Peyer's patch (tissue), 4 donors: ENCODE measurements at regions not wholly inside any gene's neighbourhood (a gene's known extent, or its start where the extent isn't known, plus 50 kb on each side); places are given as distances from the start of the nearest gene placed in this dataset.
A peak's percentile ranks its signal among the peaks of the same experiment; 100 is the strongest.

ENCODE experiments used
- DNase-seq, 3 donors: peaks; one replicate each; pipeline ENCODE4 v3.0.0-alpha.2; 2017 to 2019
- H3K27ac ChIP-seq, 4 donors: fragments of 200-600 bp; sonication (generic); one replicate each; pipeline ENCODE4 v1.5.1; 2016 to 2019
- H3K27me3 ChIP-seq, 2 donors: fragments of 200-600 bp; sonication (generic); one replicate each; pipeline ENCODE4 v1.5.1; 2019
- H3K36me3 ChIP-seq, 3 donors: fragments of 200-600 bp; sonication (generic); one replicate each; pipeline ENCODE4 v1.5.1; 2016 to 2019
- H3K4me1 ChIP-seq, 4 donors: fragments of 200-600 bp; sonication (generic); one replicate each; pipeline ENCODE4 v1.5.1; 2016 to 2019
- H3K4me3 ChIP-seq, 4 donors: fragments of 200-600 bp; sonication (generic); 1 replicate in 3 of 4; 2 replicates in 1 of 4; pipeline ENCODE4 v1.5.1; 2016 to 2019; ENCODE audit warnings: mild to moderate bottlenecking in 1 of 4
- H3K9me3 ChIP-seq, 4 donors: fragments of 200-600 bp; sonication (generic); one replicate each; pipeline ENCODE4 v1.5.1; 2016 to 2019; ENCODE audit warnings: mild to moderate bottlenecking in 1 of 4
- POLR2A ChIP-seq, 2 donors: fragments of 450-650 bp; IDR thresholded peaks; one replicate each; pipeline ENCODE4 v1.5.1; 2017; ENCODE audit warnings: antibody characterized with exemption in 2 of 2, mild to moderate bottlenecking in 2 of 2, moderate library complexity in 2 of 2
- TF ChIP-seq, protein P1 (sequence below), 6 experiments: fragments of 450-650 bp in 4 of 6; fragments of 200-600 bp in 2 of 6; sonication (generic) in 1 of 6; IDR thresholded peaks; one replicate each; pipeline ENCODE4 v1.5.1; 2017 to 2019; ENCODE audit warnings: antibody characterized with exemption in 6 of 6, mild to moderate bottlenecking in 3 of 6, moderate library complexity in 1 of 6

DNA sequence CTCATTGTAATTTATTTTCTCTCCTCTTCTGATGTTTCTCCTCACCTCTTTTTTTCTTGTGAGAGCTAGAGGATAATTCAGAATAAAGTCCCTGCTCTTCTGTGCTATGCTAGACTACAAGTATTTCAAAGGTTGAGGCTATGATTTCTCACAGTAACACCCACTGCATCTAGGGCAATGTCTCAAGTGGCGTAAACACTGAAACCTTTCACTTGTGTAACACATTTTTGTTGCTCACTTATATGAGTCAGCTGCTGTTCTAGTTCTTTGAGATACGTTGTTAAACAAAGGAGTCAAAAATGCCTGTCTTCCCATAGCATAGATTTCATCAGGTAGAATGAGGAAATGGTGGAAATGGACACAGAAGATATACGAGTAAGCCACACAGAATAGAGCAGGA, 305.1 kb upstream of the PITRM1 start:
- Histone ChIP-seq H3K36me3 (no peaks in the 10 kb centered on the region), H3K27ac (no peak overlapping the region), H3K4me3 (no peak overlapping the region), H3K27me3 (no peaks in the 10 kb centered on the region), H3K4me1 (peaks cover 0 to 8% (median 0%) of the 10 kb centered on the region in 4 donors), H3K9me3 (no peaks in the 10 kb centered on the region)
- TF ChIP-seq POLR2A (IDR thresholded peaks at IDR 0.05): no peak
- TF ChIP-seq, protein P1, sequence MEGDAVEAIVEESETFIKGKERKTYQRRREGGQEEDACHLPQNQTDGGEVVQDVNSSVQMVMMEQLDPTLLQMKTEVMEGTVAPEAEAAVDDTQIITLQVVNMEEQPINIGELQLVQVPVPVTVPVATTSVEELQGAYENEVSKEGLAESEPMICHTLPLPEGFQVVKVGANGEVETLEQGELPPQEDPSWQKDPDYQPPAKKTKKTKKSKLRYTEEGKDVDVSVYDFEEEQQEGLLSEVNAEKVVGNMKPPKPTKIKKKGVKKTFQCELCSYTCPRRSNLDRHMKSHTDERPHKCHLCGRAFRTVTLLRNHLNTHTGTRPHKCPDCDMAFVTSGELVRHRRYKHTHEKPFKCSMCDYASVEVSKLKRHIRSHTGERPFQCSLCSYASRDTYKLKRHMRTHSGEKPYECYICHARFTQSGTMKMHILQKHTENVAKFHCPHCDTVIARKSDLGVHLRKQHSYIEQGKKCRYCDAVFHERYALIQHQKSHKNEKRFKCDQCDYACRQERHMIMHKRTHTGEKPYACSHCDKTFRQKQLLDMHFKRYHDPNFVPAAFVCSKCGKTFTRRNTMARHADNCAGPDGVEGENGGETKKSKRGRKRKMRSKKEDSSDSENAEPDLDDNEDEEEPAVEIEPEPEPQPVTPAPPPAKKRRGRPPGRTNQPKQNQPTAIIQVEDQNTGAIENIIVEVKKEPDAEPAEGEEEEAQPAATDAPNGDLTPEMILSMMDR (IDR thresholded peaks at IDR 0.05): no peak
- peak in 1 of 3 donors; percentile 45 for DNase-seq

GRCh38 chr10:3476640-3477448, 304.3 kb upstream of the PITRM1 start:
- no peaks in the 10 kb centered on the region for H3K9me3 ChIP-seq
- no peak for TF ChIP-seq POLR2A (IDR thresholded peaks at IDR 0.05)
- TF ChIP-seq, protein P1 (IDR thresholded peaks at IDR 0.05): no peak
- no peak overlapping the region for H3K4me3 ChIP-seq
- no peaks in the 10 kb centered on the region for H3K27me3 ChIP-seq
- no peaks in the 10 kb centered on the region for H3K36me3 ChIP-seq
- peak in 1 of 3 donors; percentile 24 for DNase-seq
- peaks cover 0 to 6% (median 0%) of the 10 kb centered on the region in 4 donors for H3K4me1 ChIP-seq
- no peak overlapping the region for H3K27ac ChIP-seq

DNA sequence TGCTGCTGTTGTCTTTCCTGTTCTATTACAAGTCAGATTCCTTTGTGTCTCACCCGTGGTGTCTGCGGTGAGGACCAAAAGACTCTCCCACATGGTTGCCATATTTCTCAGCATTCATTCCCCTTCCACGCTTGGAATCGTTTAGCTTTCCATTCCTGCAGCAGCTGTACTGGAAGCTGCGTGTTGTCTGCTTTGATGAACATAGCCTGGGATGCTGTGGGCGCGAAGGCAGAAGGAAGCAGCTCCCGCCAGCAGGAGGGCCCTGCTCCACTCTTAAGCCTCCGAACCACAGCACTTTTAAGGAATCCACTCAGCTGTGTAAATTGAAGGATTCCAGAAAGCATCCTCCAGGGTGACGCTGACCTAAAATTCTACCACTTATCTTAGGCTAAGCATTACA, 303.6 kb upstream of the PITRM1 start:
- no peaks in the 10 kb centered on the region for H3K9me3 ChIP-seq
- peaks cover 0 to 7% (median 0%) of the 10 kb centered on the region in 4 donors for H3K4me1 ChIP-seq
- DNase-seq: no peak
- no peak overlapping the region for H3K27ac ChIP-seq
- no peaks in the 10 kb centered on the region for H3K36me3 ChIP-seq
- H3K4me3 ChIP-seq: no peak overlapping the region
- TF ChIP-seq POLR2A (IDR thresholded peaks at IDR 0.05): no peak
- TF ChIP-seq, protein P1 (IDR thresholded peaks at IDR 0.05): no peak
- H3K27me3 ChIP-seq: no peaks in the 10 kb centered on the region

- peak in 1 of 3 donors; percentile 33 for DNase-seq
- H3K4me1 ChIP-seq: peaks cover 0 to 7% (median 0%) of the 10 kb centered on the region in 4 donors
- no peak overlapping the region for H3K27ac ChIP-seq
- no peak for TF ChIP-seq POLR2A (IDR thresholded peaks at IDR 0.05)
- TF ChIP-seq, protein P1 (IDR thresholded peaks at IDR 0.05): no peak
- no peaks in the 10 kb centered on the region for H3K9me3 ChIP-seq
- H3K27me3 ChIP-seq: no peaks in the 10 kb centered on the region
- H3K4me3 ChIP-seq: no peak overlapping the region
- H3K36me3 ChIP-seq: no peaks in the 10 kb centered on the region
These were observed 302.8 kb upstream of the PITRM1 start for GRCh38 chr10:3475367-3475766.

GRCh38 chr10:3474266-3474665, 301.7 kb upstream of the PITRM1 start:
- Histone ChIP-seq H3K36me3 (no peaks in the 10 kb centered on the region), H3K27ac (no peak overlapping the region), H3K9me3 (no peaks in the 10 kb centered on the region), H3K4me3 (no peak overlapping the region), H3K27me3 (no peaks in the 10 kb centered on the region), H3K4me1 (peaks cover 0 to 7% (median 0%) of the 10 kb centered on the region in 4 donors)
- peak in 1 of 3 donors; percentile 29 for DNase-seq
- TF ChIP-seq POLR2A (IDR thresholded peaks at IDR 0.05): no peak
- TF ChIP-seq, protein P1 (IDR thresholded peaks at IDR 0.05): no peak
